ENCODE measurements at regions not wholly inside any gene's neighbourhood (a gene's known extent, or its start where the extent isn't known, plus 50 kb on each side); places are given as distances from the start of the nearest gene placed in this dataset.

DNA sequence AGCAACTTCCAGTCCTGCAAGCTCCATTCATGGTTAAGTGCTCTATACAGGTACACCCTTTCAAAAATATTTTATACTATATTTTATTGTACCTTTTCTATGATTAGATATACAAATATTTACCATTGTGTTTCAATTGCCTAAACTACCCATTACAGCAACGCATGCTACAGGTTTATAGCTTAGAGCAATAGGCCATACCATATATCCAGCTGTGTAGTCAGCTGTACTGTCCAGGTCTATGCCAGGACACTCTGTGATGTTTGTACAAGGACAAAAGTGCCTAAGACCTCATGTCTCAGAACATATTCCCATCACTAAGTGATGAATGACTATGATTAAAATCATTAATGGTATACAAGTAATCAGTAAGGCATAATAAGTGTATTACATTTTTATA is 368.7 kb downstream of the CMPK2 start:
- TF ChIP-seq JUND (IDR thresholded peaks at IDR 0.05; ENCODE audit: low read length) (no peak), RNF2 (IDR thresholded peaks at IDR 0.05; ENCODE audit: borderline replicate concordance, low read depth, low read length, missing control alignments, poor library complexity, severe bottlenecking) (no peak), POLR2AphosphoS5 (IDR thresholded peaks at IDR 0.05; ENCODE audit: low read depth, low read length) (no peak), TAF1 (IDR thresholded peaks at IDR 0.05; ENCODE audit: low read depth, low read length) (no peak), EZH2 (IDR thresholded peaks at IDR 0.05; ENCODE audit: low read depth, low read length, severe bottlenecking) (no peak), TCF12 (IDR thresholded peaks at IDR 0.05; ENCODE audit: low read depth, low read length) (no peak), MAFK (IDR thresholded peaks at IDR 0.05; ENCODE audit: low read depth, low read length) (no peak), SIN3A (conservative IDR thresholded peaks at IDR 0.05 in 1 of 2, IDR thresholded peaks at IDR 0.05 in 1 of 2; ENCODE audit: low read depth in 1 of 2, low read length in 2 of 2) (no peak), YY1 (IDR thresholded peaks at IDR 0.05; ENCODE audit: low read depth, low read length) (no peak)
- TF ChIP-seq, protein P1, sequence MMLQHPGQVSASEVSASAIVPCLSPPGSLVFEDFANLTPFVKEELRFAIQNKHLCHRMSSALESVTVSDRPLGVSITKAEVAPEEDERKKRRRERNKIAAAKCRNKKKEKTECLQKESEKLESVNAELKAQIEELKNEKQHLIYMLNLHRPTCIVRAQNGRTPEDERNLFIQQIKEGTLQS (IDR thresholded peaks at IDR 0.05; ENCODE audit: insufficient read depth, low read depth, low read length): no peak
- TF ChIP-seq, protein P2, sequence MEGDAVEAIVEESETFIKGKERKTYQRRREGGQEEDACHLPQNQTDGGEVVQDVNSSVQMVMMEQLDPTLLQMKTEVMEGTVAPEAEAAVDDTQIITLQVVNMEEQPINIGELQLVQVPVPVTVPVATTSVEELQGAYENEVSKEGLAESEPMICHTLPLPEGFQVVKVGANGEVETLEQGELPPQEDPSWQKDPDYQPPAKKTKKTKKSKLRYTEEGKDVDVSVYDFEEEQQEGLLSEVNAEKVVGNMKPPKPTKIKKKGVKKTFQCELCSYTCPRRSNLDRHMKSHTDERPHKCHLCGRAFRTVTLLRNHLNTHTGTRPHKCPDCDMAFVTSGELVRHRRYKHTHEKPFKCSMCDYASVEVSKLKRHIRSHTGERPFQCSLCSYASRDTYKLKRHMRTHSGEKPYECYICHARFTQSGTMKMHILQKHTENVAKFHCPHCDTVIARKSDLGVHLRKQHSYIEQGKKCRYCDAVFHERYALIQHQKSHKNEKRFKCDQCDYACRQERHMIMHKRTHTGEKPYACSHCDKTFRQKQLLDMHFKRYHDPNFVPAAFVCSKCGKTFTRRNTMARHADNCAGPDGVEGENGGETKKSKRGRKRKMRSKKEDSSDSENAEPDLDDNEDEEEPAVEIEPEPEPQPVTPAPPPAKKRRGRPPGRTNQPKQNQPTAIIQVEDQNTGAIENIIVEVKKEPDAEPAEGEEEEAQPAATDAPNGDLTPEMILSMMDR (IDR thresholded peaks at IDR 0.05; ENCODE audit: control extremely low read depth in 1 of 3, insufficient read depth in 1 of 3, low read depth in 1 of 3, low read length in 3 of 3): no peak

Data from H1 (cell line).